H9 (cell line): ENCODE measurements at regions not wholly inside any gene's neighbourhood (a gene's known extent, or its start where the extent isn't known, plus 50 kb on each side); places are given as distances from the start of the nearest gene placed in this dataset.

Experiments used
- DNase-seq: peaks from one replicate; pipeline ENCODE4 v3.0.0-alpha.2; 2017
- H2AFZ ChIP-seq: one replicate; pipeline ENCODE4 v1.6.1; 2013; ENCODE audit warnings: mild to moderate bottlenecking, low read length, control low read depth, moderate library complexity
- H2AK5ac ChIP-seq: 2 replicates; pipeline ENCODE4 v1.6.1; 2013; ENCODE audit warnings: low read length, control low read depth, mixed read lengths; ENCODE audit not compliant: insufficient read length
- H2BK120ac ChIP-seq: one replicate; pipeline ENCODE4 v1.6.1; 2013; ENCODE audit warnings: low read depth, mild to moderate bottlenecking, low read length, control low read depth, inconsistent platforms; ENCODE audit not compliant: poor library complexity, severe bottlenecking
- H2BK12ac ChIP-seq: 2 replicates; pipeline ENCODE4 v1.6.1; 2013; ENCODE audit warnings: low read length, control low read depth, mixed read lengths, low read depth; ENCODE audit not compliant: insufficient read length
- H2BK15ac ChIP-seq: 2 replicates; pipeline ENCODE4 v1.6.1; 2013; ENCODE audit warnings: low read depth, low read length, control low read depth
- H2BK20ac ChIP-seq: one replicate; pipeline ENCODE4 v1.6.1; 2013; ENCODE audit warnings: low read depth, mild to moderate bottlenecking, low read length, control low read depth, inconsistent platforms; ENCODE audit not compliant: poor library complexity, severe bottlenecking
- H2BK5ac ChIP-seq: 2 replicates; pipeline ENCODE4 v1.6.1; 2013; ENCODE audit warnings: low read length, control low read depth, mixed read lengths; ENCODE audit not compliant: insufficient read length
- H3K14ac ChIP-seq: 2 replicates; pipeline ENCODE4 v1.6.1; 2013; ENCODE audit warnings: low read length, control low read depth; ENCODE audit not compliant: insufficient read depth
- H3K18ac ChIP-seq: 2 replicates; pipeline ENCODE4 v1.6.1; 2013; ENCODE audit warnings: low read depth, mild to moderate bottlenecking, mixed read lengths, low read length, control low read depth; ENCODE audit not compliant: insufficient read length
- H3K23ac ChIP-seq: 2 replicates; pipeline ENCODE4 v1.6.1; 2013; ENCODE audit warnings: low read length, control low read depth, mixed read lengths, low read depth; ENCODE audit not compliant: insufficient read length
- H3K23me2 ChIP-seq: 2 replicates; pipeline ENCODE4 v1.6.1; 2013; ENCODE audit warnings: low read depth, mild to moderate bottlenecking, mixed read lengths, low read length, control low read depth; ENCODE audit not compliant: insufficient read length, poor library complexity, severe bottlenecking
- H3K27ac ChIP-seq: 2 replicates; pipeline ENCODE4 v1.5.1; 2013; ENCODE audit warnings: low read length, control low read depth, mixed read lengths, low read depth; ENCODE audit not compliant: insufficient read length
- H3K27me3 ChIP-seq: 2 replicates; pipeline ENCODE4 v1.6.1; 2013; ENCODE audit warnings: low read length, control low read depth, inconsistent platforms; ENCODE audit not compliant: insufficient read depth
- H3K4ac ChIP-seq: 2 replicates; pipeline ENCODE4 v1.6.1; 2013; ENCODE audit warnings: low read depth, mild to moderate bottlenecking, control low read depth, inconsistent platforms, low read length, moderate library complexity
- H3K4me1 ChIP-seq: 2 replicates; pipeline ENCODE4 v1.6.1; 2013; ENCODE audit warnings: low read length, control low read depth, inconsistent platforms; ENCODE audit not compliant: insufficient read depth
- H3K4me2 ChIP-seq: 2 replicates; pipeline ENCODE4 v1.6.1; 2013; ENCODE audit warnings: low read length, control low read depth, mixed read lengths; ENCODE audit not compliant: insufficient read length, insufficient read depth
- H3K56ac ChIP-seq: 2 replicates; pipeline ENCODE4 v1.6.1; 2013; ENCODE audit warnings: low read depth, mild to moderate bottlenecking, mixed read lengths, low read length, control low read depth; ENCODE audit not compliant: insufficient read length
- H3K79me1 ChIP-seq: 2 replicates; pipeline ENCODE4 v1.6.1; 2013; ENCODE audit warnings: low read depth, mild to moderate bottlenecking, moderate library complexity, low read length, control low read depth, inconsistent platforms; ENCODE audit not compliant: insufficient read depth, poor library complexity, severe bottlenecking
- H3K79me2 ChIP-seq: 2 replicates; pipeline ENCODE4 v1.6.1; 2013; ENCODE audit warnings: low read length, control low read depth, inconsistent platforms; ENCODE audit not compliant: insufficient read depth
- H3K9ac ChIP-seq: 2 replicates; pipeline ENCODE4 v1.6.1; 2013; ENCODE audit warnings: low read length, control low read depth, mixed read lengths; ENCODE audit not compliant: insufficient read length; ENCODE audit errors: extremely low read depth
- H3K9me3 ChIP-seq: one replicate; pipeline ENCODE4 v1.6.1; 2013; ENCODE audit warnings: low read depth, low read length, inconsistent platforms; ENCODE audit not compliant: control insufficient read depth
- H3T11ph ChIP-seq: one replicate; pipeline ENCODE4 v1.6.1; 2013; ENCODE audit warnings: mild to moderate bottlenecking, low read length, control low read depth, inconsistent platforms
- H4K20me1 ChIP-seq: one replicate; pipeline ENCODE4 v1.6.1; 2013; ENCODE audit not compliant: control insufficient read depth, insufficient read length, insufficient read depth
- H4K5ac ChIP-seq: 2 replicates; pipeline ENCODE4 v1.6.1; 2013; ENCODE audit warnings: low read depth, mild to moderate bottlenecking, mixed read lengths, low read length, control low read depth; ENCODE audit not compliant: insufficient read length
- H4K8ac ChIP-seq: replicated peaks from 2 replicates; pipeline ENCODE4 v1.6.1; 2013; ENCODE audit warnings: low read length, control low read depth, mixed read lengths, low read depth; ENCODE audit not compliant: insufficient read length
- H4K91ac ChIP-seq: 2 replicates; pipeline ENCODE4 v1.6.1; 2013; ENCODE audit warnings: low read depth, mild to moderate bottlenecking, moderate library complexity, mixed read lengths, low read length, control low read depth; ENCODE audit not compliant: insufficient read length
- H3K27ac Mint-ChIP-seq, 3 experiments: 2 replicates in 2 of 3; 3 replicates in 1 of 3; pipeline ENCODE4 v1.8.0; 2020 to 2021; ENCODE audit warnings: mixed read lengths in 3 of 3, mild to moderate bottlenecking in 1 of 3, moderate library complexity in 1 of 3
- H3K27me3 Mint-ChIP-seq: 2 replicates; pipeline ENCODE4 v1.8.0; 2021; ENCODE audit warnings: low read depth, mild to moderate bottlenecking, moderate library complexity, mixed read lengths
- H3K36me3 Mint-ChIP-seq, 3 experiments: 2 replicates in 2 of 3; 3 replicates in 1 of 3; pipeline ENCODE4 v1.8.0; 2020 to 2021; ENCODE audit warnings: low read depth in 3 of 3, mixed read lengths in 3 of 3; ENCODE audit not compliant: insufficient read depth in 1 of 3
- H3K4me1 Mint-ChIP-seq, 2 experiments: 2 replicates each; pipeline ENCODE4 v1.8.0; 2020; ENCODE audit warnings: mixed read lengths in 2 of 2
- H3K4me3 Mint-ChIP-seq, 2 experiments: 2 replicates in 1 of 2; 3 replicates in 1 of 2; pipeline ENCODE4 v1.8.0; 2020 to 2021; ENCODE audit warnings: mild to moderate bottlenecking in 2 of 2, mixed read lengths in 2 of 2, moderate library complexity in 1 of 2
- H3K9me3 Mint-ChIP-seq, 2 experiments: 2 replicates in 1 of 2; 3 replicates in 1 of 2; pipeline ENCODE4 v1.8.0; 2020; ENCODE audit warnings: mild to moderate bottlenecking in 2 of 2, mixed read lengths in 2 of 2, moderate library complexity in 1 of 2
- CTCF ChIP-seq: fragments of 200-600 bp; sonication (generic); conservative IDR thresholded peaks from 3 replicates; pipeline ENCODE4 v1.8.0; 2021; ENCODE audit warnings: antibody characterized with exemption, mild to moderate bottlenecking

GRCh38 chr5:163894645-163895044 lies 389.2 kb downstream of the MAT2B start:
- H3K4me3 Mint-ChIP-seq, result no peak overlapping the region
- no peak overlapping the region for H2BK5ac ChIP-seq
- no peak overlapping the region for H2AFZ ChIP-seq
- no peaks in the 10 kb centered on the region for H3K79me2 ChIP-seq
- H3K18ac ChIP-seq, result no peak overlapping the region
- H3K9me3 ChIP-seq, result no peaks in the 10 kb centered on the region
- peaks cover 0 to 6% (median 2%) of the 10 kb centered on the region in 3 experiments; a peak in 4 of 7 replicates for H3K36me3 Mint-ChIP-seq
- no peaks in the 10 kb centered on the region for H3K27me3 Mint-ChIP-seq
- no peak overlapping the region for H2BK20ac ChIP-seq
- H4K20me1 ChIP-seq, result no peaks in the 10 kb centered on the region
- H3K27ac Mint-ChIP-seq, result no peak overlapping the region; a peak in 1 of 7 replicates
- no peak overlapping the region for H4K8ac ChIP-seq
- no peak overlapping the region for H2AK5ac ChIP-seq
- no peak for TF ChIP-seq CTCF
- no peak overlapping the region for H3K56ac ChIP-seq
- H2BK12ac ChIP-seq, result no peak overlapping the region
- no peak overlapping the region for H2BK120ac ChIP-seq
- no peak overlapping the region for H3K9ac ChIP-seq
- no peak overlapping the region for H3K14ac ChIP-seq
- H3K23ac ChIP-seq, result no peak overlapping the region
- no peaks in the 10 kb centered on the region for H3K27me3 ChIP-seq
- DNase-seq, result no peak
- no peak overlapping the region for H3K4ac ChIP-seq
- H3K27ac ChIP-seq, result no peak overlapping the region
- H3K9me3 Mint-ChIP-seq, result peaks cover 2 to 5% of the 10 kb centered on the region in 2 experiments; a peak in 4 of 5 replicates
- H4K91ac ChIP-seq, result no peak overlapping the region
- H4K5ac ChIP-seq, result no peak overlapping the region
- no peaks in the 10 kb centered on the region for H3K4me1 ChIP-seq
- H2BK15ac ChIP-seq, result no peak overlapping the region
- H3K4me2 ChIP-seq, result no peak overlapping the region
- H3K79me1 ChIP-seq, result no peaks in the 10 kb centered on the region
- no peaks in the 10 kb centered on the region for H3K23me2 ChIP-seq
- peaks cover 40 to 42% of the 10 kb centered on the region in 2 experiments for H3K4me1 Mint-ChIP-seq
- H3T11ph ChIP-seq, result no peak overlapping the region
